ENCODE measurements at regions not wholly inside any gene's neighbourhood (a gene's known extent, or its start where the extent isn't known, plus 50 kb on each side); places are given as distances from the start of the nearest gene placed in this dataset.
A peak's percentile ranks its signal among the peaks of the same experiment; 100 is the strongest.

DNA sequence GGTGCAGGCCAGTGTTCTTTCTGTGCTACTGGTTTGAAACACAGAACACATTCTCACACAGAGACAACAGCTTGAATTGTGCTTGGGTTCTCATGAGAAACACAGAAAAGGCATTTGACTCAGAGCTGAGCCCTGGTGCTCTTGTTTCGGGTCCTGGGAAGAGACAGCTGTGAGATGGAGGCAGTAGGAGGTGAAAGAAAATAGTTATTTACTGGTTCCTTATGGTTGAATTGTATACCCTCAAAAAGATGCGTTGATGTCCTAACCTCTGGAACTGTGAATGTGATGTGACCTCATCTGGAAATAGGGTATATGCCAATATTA lies 87.1 kb upstream of the RPS6KA2 start:
- 83 to 100% (median 93%) methylated on average over 2 of the region's 2 CpGs for WGBS, 5 donors

DNA sequence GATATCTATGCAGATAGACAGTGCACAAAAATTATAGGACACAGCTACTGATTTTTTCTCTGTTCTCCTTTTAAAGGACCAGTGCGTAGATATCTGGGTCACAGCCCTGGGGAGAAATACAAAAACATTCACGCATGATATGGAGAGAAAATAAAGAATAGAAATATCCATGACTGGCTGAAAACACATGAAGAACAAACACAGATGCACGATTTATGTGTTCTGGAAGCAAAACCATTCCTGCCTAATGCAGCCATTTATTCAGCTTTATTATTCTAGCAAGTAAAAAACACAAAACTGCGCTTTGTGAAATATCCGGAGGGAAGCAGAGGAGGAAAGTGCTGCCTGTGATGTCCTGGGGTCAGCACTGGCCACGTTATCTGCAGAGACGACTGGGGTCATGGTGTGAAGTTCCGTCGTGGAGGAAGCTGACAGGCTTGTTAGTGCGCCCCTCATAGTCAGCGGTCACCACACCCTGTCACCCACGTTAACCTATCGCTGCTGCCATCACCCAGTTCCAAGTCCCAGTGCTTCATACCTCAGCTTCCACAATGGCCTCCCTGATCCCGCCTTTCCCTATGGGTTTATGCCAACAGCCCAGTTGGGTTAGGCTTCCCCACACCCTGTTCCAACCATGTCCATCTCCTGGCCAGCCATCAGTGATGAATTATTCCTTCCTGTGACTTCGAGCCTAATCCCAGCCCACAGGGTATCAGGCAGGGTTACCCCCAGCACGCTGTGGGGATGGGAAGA lies 86.6 kb upstream of the RPS6KA2 start:
- no peak for DNase-seq
- Histone ChIP-seq H3K4me3 (no peak overlapping the region), H3K36me3 (no peaks in the 10 kb centered on the region), H3K27ac (peak overlapping the region in 3 of 8 donors; percentile 3 to 43 (median 21)), H3K9me3 (peaks cover 0 to 22% (median 10%) of the 10 kb centered on the region in 8 donors), H3K27me3 (replicated peaks in 1 of 7) (no peaks in the 10 kb centered on the region), H3K4me1 (peaks cover 0 to 6% (median 0%) of the 10 kb centered on the region in 6 donors)
- WGBS, 5 donors: 72 to 83% (median 76%) methylated on average over 16 of the region's 16 CpGs
- intact Hi-C loops (cut with DNase I; ENCODE audit: low total_unique reads): no loop called here
- TF ChIP-seq POLR2A (IDR thresholded peaks at IDR 0.05): no peak
- TF ChIP-seq CTCF (IDR thresholded peaks at IDR 0.05 in 8 of 11, conservative IDR thresholded peaks at IDR 0.05 in 3 of 11): no peak
- TF ChIP-seq POLR2AphosphoS5 (IDR thresholded peaks at IDR 0.05): no peak

More for the DNA sequence above, 87.1 kb upstream of the RPS6KA2 start:
- Histone ChIP-seq H3K27ac (peak overlapping the region in 1 of 8 donors; percentile 21), H3K4me1 (peaks cover 0 to 6% (median 0%) of the 10 kb centered on the region in 6 donors), H3K9me3 (peaks cover 0 to 22% (median 10%) of the 10 kb centered on the region in 8 donors), H3K27me3 (replicated peaks in 1 of 7) (no peaks in the 10 kb centered on the region), H3K4me3 (no peak overlapping the region), H3K36me3 (no peaks in the 10 kb centered on the region)
- TF ChIP-seq CTCF (IDR thresholded peaks at IDR 0.05 in 8 of 11, conservative IDR thresholded peaks at IDR 0.05 in 3 of 11): no peak
- DNase-seq: no peak
- intact Hi-C loops (cut with DNase I; ENCODE audit: low total_unique reads): no loop called here

DNA sequence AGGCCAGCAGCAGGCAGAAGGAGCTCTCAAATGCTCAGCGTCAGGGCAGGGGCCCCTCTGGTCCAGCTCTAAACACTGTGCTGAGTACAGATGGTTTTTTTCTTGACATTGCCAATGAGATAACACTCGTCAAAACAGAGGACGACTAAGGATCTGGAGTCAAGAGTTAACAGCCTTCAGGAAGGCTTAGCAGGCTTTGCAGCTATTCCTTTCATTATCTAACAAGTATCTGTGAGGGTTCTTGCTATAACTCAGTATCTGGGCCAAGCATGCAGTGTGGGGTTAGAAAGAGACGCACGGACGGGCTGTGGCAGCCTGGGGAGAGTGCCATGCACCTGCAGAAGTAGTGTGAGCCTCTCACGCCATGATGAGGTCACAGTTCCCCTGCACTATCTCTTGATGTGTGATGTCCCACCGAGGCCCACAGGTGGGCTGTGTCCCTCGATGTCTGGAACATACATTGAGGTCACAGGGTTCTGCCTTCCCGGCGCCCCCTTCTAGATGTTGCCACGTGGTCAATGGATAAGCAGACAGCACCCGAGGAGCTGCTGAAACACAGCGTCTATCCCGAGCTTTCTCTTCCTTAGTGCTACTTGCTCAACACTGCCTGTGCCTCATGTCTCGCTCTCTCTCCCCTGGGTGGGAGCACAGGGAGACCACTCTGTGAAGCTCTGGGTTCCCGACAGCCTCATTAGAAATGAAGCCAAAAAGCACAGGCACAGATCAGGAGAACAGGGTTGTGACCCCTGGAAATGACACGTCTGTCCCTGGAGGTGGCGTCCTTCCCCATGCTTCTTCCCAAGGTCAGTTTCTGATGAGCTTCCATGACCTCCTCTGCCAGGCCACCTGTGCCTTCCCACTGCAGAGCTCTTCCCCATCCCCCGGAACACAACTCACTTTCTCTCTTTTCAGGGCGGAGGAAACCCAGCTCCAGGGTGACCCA lies 85.5 kb upstream of the RPS6KA2 start:
- DNase-seq: no peak
- WGBS, 5 donors: 81 to 87% (median 83%) methylated on average over 17 to 21 of the region's 21 CpGs
- peak in 2 of 3 donors; percentile 25 to 43 for TF ChIP-seq POLR2AphosphoS5 (IDR thresholded peaks at IDR 0.05)
- no peak for TF ChIP-seq CTCF (IDR thresholded peaks at IDR 0.05 in 8 of 11, conservative IDR thresholded peaks at IDR 0.05 in 3 of 11)
- no peak for TF ChIP-seq POLR2A (IDR thresholded peaks at IDR 0.05)
- intact Hi-C loops (cut with DNase I; ENCODE audit: low total_unique reads): no loop called here
- peaks cover 0 to 22% (median 10%) of the 10 kb centered on the region in 8 donors for H3K9me3 ChIP-seq
- peaks cover 0 to 6% (median 0%) of the 10 kb centered on the region in 6 donors for H3K4me1 ChIP-seq
- no peaks in the 10 kb centered on the region for H3K27me3 ChIP-seq (replicated peaks in 1 of 7)
- H3K27ac ChIP-seq: peak overlapping the region in 4 of 8 donors; percentile 10 to 43 (median 22)
- H3K4me3 ChIP-seq: no peak overlapping the region
- no peaks in the 10 kb centered on the region for H3K36me3 ChIP-seq

DNA sequence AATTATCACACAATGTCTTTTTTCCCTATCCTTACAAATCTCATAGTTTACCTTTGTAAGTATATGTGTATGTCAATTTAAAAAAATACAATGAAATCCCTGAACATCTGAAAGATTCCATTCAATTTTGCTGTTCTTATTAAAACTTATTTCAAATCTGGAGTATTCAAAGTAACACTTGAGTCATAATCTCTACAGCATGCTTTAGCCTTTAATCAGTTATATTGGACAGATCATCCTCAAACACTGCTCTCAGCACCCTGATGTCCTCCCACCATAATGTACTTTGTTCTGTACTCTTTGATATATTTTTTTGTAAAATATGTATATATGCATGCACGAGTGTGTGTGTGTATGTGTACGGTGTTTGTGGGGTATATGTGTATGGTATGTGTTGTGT lies 83.0 kb upstream of the RPS6KA2 start:
- DNase-seq: no peak
- no peak overlapping the region for H3K27ac ChIP-seq
- WGBS, 5 donors: 73 to 97% (median 88%) methylated on average over 2 of the region's 2 CpGs
- H3K4me3 ChIP-seq: no peak overlapping the region
- intact Hi-C loops (cut with DNase I; ENCODE audit: low total_unique reads): no loop called here
- H3K27me3 ChIP-seq (replicated peaks in 1 of 7): no peaks in the 10 kb centered on the region
- peaks cover 0 to 22% (median 10%) of the 10 kb centered on the region in 8 donors for H3K9me3 ChIP-seq
- no peak for TF ChIP-seq POLR2AphosphoS5 (IDR thresholded peaks at IDR 0.05)
- no peak for TF ChIP-seq CTCF (IDR thresholded peaks at IDR 0.05 in 8 of 11, conservative IDR thresholded peaks at IDR 0.05 in 3 of 11)
- TF ChIP-seq POLR2A (IDR thresholded peaks at IDR 0.05): no peak
- H3K4me1 ChIP-seq: peaks cover 0 to 13% (median 3%) of the 10 kb centered on the region in 6 donors
- no peaks in the 10 kb centered on the region for H3K36me3 ChIP-seq

All from spleen (tissue), 11 donors.